ENCODE measurements at regions not wholly inside any gene's neighbourhood (a gene's known extent, or its start where the extent isn't known, plus 50 kb on each side); places are given as distances from the start of the nearest gene placed in this dataset.
A peak's percentile ranks its signal among the peaks of the same experiment; 100 is the strongest.

DNA sequence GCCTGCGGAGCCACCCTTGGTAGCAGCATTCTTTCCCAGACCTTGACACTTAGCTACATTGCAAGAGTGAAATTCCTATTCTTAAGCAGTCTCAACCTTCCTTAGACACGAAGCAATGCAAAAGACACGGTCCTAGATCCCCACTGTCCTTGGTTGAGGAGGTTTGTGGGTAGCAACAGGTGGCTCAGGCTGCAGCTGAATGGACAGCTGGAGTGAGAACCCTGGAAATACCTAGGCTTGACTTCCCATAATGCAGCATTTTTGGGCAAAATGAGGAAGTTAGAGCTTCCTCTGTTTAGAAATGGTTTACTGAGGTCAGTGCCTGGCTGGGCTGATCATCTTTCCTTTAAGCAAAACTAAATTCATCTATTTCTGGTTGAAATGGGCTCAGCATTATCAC, 296.6 kb downstream of the RFC3 start:
- TF ChIP-seq, protein P1, sequence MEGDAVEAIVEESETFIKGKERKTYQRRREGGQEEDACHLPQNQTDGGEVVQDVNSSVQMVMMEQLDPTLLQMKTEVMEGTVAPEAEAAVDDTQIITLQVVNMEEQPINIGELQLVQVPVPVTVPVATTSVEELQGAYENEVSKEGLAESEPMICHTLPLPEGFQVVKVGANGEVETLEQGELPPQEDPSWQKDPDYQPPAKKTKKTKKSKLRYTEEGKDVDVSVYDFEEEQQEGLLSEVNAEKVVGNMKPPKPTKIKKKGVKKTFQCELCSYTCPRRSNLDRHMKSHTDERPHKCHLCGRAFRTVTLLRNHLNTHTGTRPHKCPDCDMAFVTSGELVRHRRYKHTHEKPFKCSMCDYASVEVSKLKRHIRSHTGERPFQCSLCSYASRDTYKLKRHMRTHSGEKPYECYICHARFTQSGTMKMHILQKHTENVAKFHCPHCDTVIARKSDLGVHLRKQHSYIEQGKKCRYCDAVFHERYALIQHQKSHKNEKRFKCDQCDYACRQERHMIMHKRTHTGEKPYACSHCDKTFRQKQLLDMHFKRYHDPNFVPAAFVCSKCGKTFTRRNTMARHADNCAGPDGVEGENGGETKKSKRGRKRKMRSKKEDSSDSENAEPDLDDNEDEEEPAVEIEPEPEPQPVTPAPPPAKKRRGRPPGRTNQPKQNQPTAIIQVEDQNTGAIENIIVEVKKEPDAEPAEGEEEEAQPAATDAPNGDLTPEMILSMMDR (IDR thresholded peaks at IDR 0.05) = no peak
- TF ChIP-seq ZFX (IDR thresholded peaks at IDR 0.05; ENCODE audit: borderline replicate concordance) = no peak

DNA sequence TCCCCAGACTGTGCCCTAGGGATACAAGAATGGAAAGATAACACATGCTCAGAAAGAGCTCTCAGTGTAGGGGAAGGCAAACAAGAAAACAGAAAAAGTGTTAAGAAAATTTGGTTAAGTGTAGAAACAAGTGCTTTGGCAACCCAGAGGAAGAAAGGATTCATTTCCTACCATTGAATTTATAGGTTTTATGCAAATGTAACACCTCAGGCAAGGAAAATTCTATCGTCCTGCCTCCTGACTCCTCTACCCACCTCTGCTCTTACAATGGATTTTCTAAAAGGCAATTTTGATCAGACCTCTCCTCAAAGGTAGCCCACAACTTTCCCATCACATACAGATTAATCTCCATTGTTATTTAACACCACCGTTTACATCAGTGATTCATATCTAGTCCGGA, 298.7 kb downstream of the RFC3 start:
- H3K27ac ChIP-seq = no peak overlapping the region
- TF ChIP-seq ZFX (IDR thresholded peaks at IDR 0.05; ENCODE audit: borderline replicate concordance) = no peak
- TF ChIP-seq, protein P1 (IDR thresholded peaks at IDR 0.05) = no peak

More for the DNA sequence above, 296.6 kb downstream of the RFC3 start:
- no peak overlapping the region for H3K27ac ChIP-seq

DNA sequence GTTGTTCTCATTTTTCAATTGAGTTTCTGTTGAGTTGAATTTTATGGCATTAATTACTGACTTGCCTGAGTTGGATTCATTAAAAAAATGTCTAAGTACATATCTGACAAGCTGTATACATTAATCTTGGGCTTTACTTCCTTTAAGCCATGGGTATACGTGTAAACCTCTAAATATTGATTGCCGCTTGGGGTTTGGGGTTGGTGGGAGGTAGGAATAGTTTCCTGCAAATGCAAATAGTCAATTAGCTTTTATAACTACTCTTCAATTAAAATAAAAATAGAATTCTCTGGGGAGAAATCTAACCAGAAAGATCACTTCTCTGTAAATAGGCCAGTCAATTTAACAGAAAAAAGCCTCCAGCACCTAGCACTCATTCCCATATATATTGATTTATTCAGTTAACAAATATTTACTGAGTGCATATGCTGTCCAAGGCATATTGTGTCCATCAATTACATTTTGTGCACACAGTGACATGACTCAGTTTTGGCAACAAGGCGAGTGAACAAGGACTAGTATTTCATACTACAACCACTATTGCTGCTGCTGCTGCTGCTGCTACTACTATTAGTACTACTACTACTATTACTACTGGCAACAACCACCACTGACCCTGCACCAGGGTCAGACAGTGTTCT, 306.8 kb downstream of the RFC3 start:
- TF ChIP-seq, protein P1 (IDR thresholded peaks at IDR 0.05) = no peak
- H3K27ac ChIP-seq = peak overlapping the region; percentile 87

DNA sequence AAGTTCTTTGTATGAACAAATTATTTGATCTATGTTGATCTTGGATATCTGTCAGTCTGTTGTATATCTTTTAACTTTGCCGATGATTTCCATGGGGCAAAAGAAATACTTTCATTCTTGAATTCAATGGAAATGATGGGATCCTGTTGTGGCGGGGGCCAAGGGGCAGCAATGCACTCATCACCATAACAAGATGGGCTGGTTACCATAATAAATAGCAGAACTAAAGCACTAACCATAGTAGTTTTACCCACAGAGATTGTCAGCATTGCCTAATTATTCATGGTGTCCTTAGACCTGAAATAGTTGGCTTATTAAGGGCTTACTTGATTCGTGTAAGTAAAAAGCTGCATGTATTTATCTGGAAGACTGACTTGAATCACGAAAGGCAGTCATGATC, 309.6 kb downstream of the RFC3 start:
- no peak overlapping the region for H3K27ac ChIP-seq
- TF ChIP-seq, protein P1 (IDR thresholded peaks at IDR 0.05) = no peak
- no peak for TF ChIP-seq ZFX (IDR thresholded peaks at IDR 0.05; ENCODE audit: borderline replicate concordance)

DNA sequence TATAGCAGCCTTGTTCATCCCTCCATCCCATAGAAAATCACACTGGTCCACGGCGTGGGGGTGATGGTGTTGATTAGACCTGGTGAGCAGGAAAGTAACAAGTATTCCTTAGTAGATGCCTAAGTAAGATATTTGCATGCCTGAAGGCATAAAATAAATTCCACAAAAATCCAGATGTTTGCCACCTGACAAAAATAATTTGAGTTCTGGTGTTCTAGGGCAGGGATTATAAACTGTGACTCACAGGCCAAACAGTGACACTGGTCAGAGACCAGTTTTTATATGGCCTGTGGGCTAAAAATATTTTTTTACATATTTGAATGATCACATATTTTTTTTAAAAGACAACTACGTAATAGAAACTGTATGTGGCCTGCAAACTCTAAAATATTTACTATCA, 310.7 kb downstream of the RFC3 start:
- no peak for TF ChIP-seq ZFX (IDR thresholded peaks at IDR 0.05; ENCODE audit: borderline replicate concordance)
- TF ChIP-seq, protein P1 (IDR thresholded peaks at IDR 0.05) = no peak
- H3K27ac ChIP-seq = peak overlapping the region; percentile 4; the same call in 1 of the 2 replicates

DNA sequence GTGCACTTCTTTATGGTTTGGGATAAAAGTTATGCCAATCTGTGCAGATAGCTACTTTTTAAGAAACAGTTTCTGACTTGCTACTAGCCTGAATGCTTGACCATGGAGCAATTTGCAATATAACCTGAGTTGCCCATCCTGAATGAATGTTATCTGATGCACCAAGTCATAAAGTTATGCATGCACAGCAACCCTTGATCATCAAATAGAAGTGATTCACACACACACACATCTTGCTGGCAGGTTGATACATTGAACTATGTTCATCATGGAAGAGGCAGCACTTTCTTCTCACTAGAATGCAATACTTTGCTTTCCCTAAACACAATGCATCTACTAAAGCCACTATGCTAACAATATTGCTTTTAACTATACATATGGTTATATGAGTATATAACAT, 311.5 kb downstream of the RFC3 start:
- peak overlapping the region; percentile 4; the same call in 1 of the 2 replicates for H3K27ac ChIP-seq
- no peak for TF ChIP-seq ZFX (IDR thresholded peaks at IDR 0.05; ENCODE audit: borderline replicate concordance)
- TF ChIP-seq, protein P1 (IDR thresholded peaks at IDR 0.05) = no peak

DNA sequence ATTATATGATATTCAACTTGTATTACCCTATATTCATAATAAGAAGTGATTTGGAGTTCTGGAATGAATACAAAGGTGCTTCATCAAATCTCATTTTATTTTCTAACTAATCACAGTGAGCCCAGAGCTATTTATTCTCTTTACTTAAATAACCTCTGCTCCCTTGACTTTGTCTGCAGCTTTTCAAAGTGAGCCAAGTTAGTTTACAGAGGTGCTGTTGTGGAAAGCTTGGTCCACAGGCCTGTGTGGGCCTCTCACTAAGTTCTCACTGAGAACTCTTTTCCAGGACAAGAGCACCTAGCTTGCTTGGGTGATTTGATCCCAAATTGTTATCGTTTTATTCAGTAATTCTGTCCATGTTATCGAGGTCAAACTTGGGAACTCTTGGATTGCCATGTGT, 319.3 kb downstream of the RFC3 start:
- TF ChIP-seq ZFX (IDR thresholded peaks at IDR 0.05; ENCODE audit: borderline replicate concordance) = no peak
- TF ChIP-seq, protein P1 (IDR thresholded peaks at IDR 0.05) = no peak
- no peak overlapping the region for H3K27ac ChIP-seq

Measured in 22Rv1 (cell line).